ENCODE measurements at regions not wholly inside any gene's neighbourhood (a gene's known extent, or its start where the extent isn't known, plus 50 kb on each side); places are given as distances from the start of the nearest gene placed in this dataset.

GRCh38 chr3:66722675-66723074 lies 221.9 kb upstream of the LRIG1 start:
- no peak for DNase-seq
- H2AFZ ChIP-seq (ENCODE audit: low read length) = no peak overlapping the region
- no peaks in the 10 kb centered on the region for H3K9me3 ChIP-seq (replicated peaks; ENCODE audit: insufficient read depth, low read length)
- no peaks in the 10 kb centered on the region for H3F3A ChIP-seq (ENCODE audit: insufficient read depth, low read length)
- H3K4me3 ChIP-seq (ENCODE audit: low read length) = no peak overlapping the region
- TF ChIP-seq EZH2phosphoT487 (IDR thresholded peaks at IDR 0.05; ENCODE audit: low read length) = no peak
- no peaks in the 10 kb centered on the region for H3K4me1 ChIP-seq (ENCODE audit: low read length)
- no peaks in the 10 kb centered on the region for H3K79me2 ChIP-seq (ENCODE audit: low read length)
- no peaks in the 10 kb centered on the region for H3K27me3 ChIP-seq (replicated peaks; ENCODE audit: insufficient read depth, low read length)
- H3K4me2 ChIP-seq (ENCODE audit: low read depth, low read length) = no peak overlapping the region
- H3K27ac ChIP-seq (ENCODE audit: low read length) = no peak overlapping the region
- H4K20me1 ChIP-seq (ENCODE audit: insufficient read depth, low read length) = no peaks in the 10 kb centered on the region
- H3K9ac ChIP-seq (ENCODE audit: low read length) = no peak overlapping the region
- no peaks in the 10 kb centered on the region for H3K9me2 ChIP-seq (replicated peaks; ENCODE audit: insufficient read depth, low read length)
- no peaks in the 10 kb centered on the region for H3K36me3 ChIP-seq (replicated peaks; ENCODE audit: insufficient read depth, low read length)

GRCh38 chr3:66723231-66723630 lies 222.4 kb upstream of the LRIG1 start:
- Histone ChIP-seq H2AFZ (ENCODE audit: low read length) (no peak overlapping the region), H3F3A (ENCODE audit: insufficient read depth, low read length) (no peaks in the 10 kb centered on the region), H3K9me2 (replicated peaks; ENCODE audit: insufficient read depth, low read length) (no peaks in the 10 kb centered on the region), H3K4me3 (ENCODE audit: low read length) (no peak overlapping the region), H3K79me2 (ENCODE audit: low read length) (no peaks in the 10 kb centered on the region), H3K9me3 (replicated peaks; ENCODE audit: insufficient read depth, low read length) (no peaks in the 10 kb centered on the region), H3K27ac (ENCODE audit: low read length) (no peak overlapping the region), H4K20me1 (ENCODE audit: insufficient read depth, low read length) (no peaks in the 10 kb centered on the region), H3K27me3 (replicated peaks; ENCODE audit: insufficient read depth, low read length) (no peaks in the 10 kb centered on the region), H3K36me3 (replicated peaks; ENCODE audit: insufficient read depth, low read length) (no peaks in the 10 kb centered on the region), H3K4me1 (ENCODE audit: low read length) (no peaks in the 10 kb centered on the region), H3K9ac (ENCODE audit: low read length) (no peak overlapping the region), H3K4me2 (ENCODE audit: low read depth, low read length) (no peak overlapping the region)
- no peak for DNase-seq
- TF ChIP-seq EZH2 (optimal IDR thresholded peaks at IDR 0.05; ENCODE audit: low read depth, low read length) (no peak), EZH2phosphoT487 (IDR thresholded peaks at IDR 0.05; ENCODE audit: low read length) (no peak), CTCF (IDR thresholded peaks at IDR 0.05; ENCODE audit: low read length) (no peak)

- Histone ChIP-seq H3K79me2 (ENCODE audit: low read length) (no peaks in the 10 kb centered on the region), H3K36me3 (replicated peaks; ENCODE audit: insufficient read depth, low read length) (no peaks in the 10 kb centered on the region), H2AFZ (ENCODE audit: low read length) (no peak overlapping the region), H3K27me3 (replicated peaks; ENCODE audit: insufficient read depth, low read length) (no peaks in the 10 kb centered on the region), H3K4me2 (ENCODE audit: low read depth, low read length) (no peak overlapping the region), H3K9ac (ENCODE audit: low read length) (no peak overlapping the region), H3F3A (ENCODE audit: insufficient read depth, low read length) (no peaks in the 10 kb centered on the region), H3K9me2 (replicated peaks; ENCODE audit: insufficient read depth, low read length) (no peaks in the 10 kb centered on the region), H3K9me3 (replicated peaks; ENCODE audit: insufficient read depth, low read length) (no peaks in the 10 kb centered on the region), H4K20me1 (ENCODE audit: insufficient read depth, low read length) (no peaks in the 10 kb centered on the region), H3K27ac (ENCODE audit: low read length) (no peak overlapping the region), H3K4me3 (ENCODE audit: low read length) (no peak overlapping the region), H3K4me1 (ENCODE audit: low read length) (no peaks in the 10 kb centered on the region)
- TF ChIP-seq CTCF (IDR thresholded peaks at IDR 0.05; ENCODE audit: low read length) = no peak
- TF ChIP-seq EZH2 (optimal IDR thresholded peaks at IDR 0.05; ENCODE audit: low read depth, low read length) = no peak
- no peak for TF ChIP-seq EZH2phosphoT487 (IDR thresholded peaks at IDR 0.05; ENCODE audit: low read length)
- DNase-seq = no peak
Observed at GRCh38 chr3:66729687-66730393, 229.0 kb upstream of the LRIG1 start.

- Histone ChIP-seq H2AFZ (ENCODE audit: low read length) (no peak overlapping the region), H3K9me3 (replicated peaks; ENCODE audit: insufficient read depth, low read length) (no peaks in the 10 kb centered on the region), H3K9me2 (replicated peaks; ENCODE audit: insufficient read depth, low read length) (no peaks in the 10 kb centered on the region), H3F3A (ENCODE audit: insufficient read depth, low read length) (no peaks in the 10 kb centered on the region), H3K4me1 (ENCODE audit: low read length) (no peaks in the 10 kb centered on the region), H4K20me1 (ENCODE audit: insufficient read depth, low read length) (no peaks in the 10 kb centered on the region), H3K9ac (ENCODE audit: low read length) (no peak overlapping the region), H3K4me2 (ENCODE audit: low read depth, low read length) (no peak overlapping the region), H3K79me2 (ENCODE audit: low read length) (no peaks in the 10 kb centered on the region), H3K36me3 (replicated peaks; ENCODE audit: insufficient read depth, low read length) (no peaks in the 10 kb centered on the region), H3K4me3 (ENCODE audit: low read length) (no peak overlapping the region), H3K27me3 (replicated peaks; ENCODE audit: insufficient read depth, low read length) (no peaks in the 10 kb centered on the region), H3K27ac (ENCODE audit: low read length) (no peak overlapping the region)
- TF ChIP-seq EZH2phosphoT487 (IDR thresholded peaks at IDR 0.05; ENCODE audit: low read length) (no peak), EZH2 (optimal IDR thresholded peaks at IDR 0.05; ENCODE audit: low read depth, low read length) (no peak), CTCF (IDR thresholded peaks at IDR 0.05; ENCODE audit: low read length) (no peak)
- no peak for DNase-seq
Observed at GRCh38 chr3:66738625-66739365, 238.0 kb upstream of the LRIG1 start.
